HG03558 (cell line): ENCODE measurements at regions not wholly inside any gene's neighbourhood (a gene's known extent, or its start where the extent isn't known, plus 50 kb on each side); places are given as distances from the start of the nearest gene placed in this dataset.
"Not testable (repeated sequence)": the region's sequence is repeated elsewhere in the genome, so short reads cannot be mapped to it uniquely, and the experiment has no call there.

Experiments
- ATAC-seq: cut with Tn5 transposase; IDR thresholded peaks from one replicate; pipeline ENCODE4 v1.9.1; 2021; ENCODE audit warnings: moderate number of reproducible peaks; ENCODE audit not compliant: unreplicated experiment; ENCODE audit errors: extremely low read depth

DNA sequence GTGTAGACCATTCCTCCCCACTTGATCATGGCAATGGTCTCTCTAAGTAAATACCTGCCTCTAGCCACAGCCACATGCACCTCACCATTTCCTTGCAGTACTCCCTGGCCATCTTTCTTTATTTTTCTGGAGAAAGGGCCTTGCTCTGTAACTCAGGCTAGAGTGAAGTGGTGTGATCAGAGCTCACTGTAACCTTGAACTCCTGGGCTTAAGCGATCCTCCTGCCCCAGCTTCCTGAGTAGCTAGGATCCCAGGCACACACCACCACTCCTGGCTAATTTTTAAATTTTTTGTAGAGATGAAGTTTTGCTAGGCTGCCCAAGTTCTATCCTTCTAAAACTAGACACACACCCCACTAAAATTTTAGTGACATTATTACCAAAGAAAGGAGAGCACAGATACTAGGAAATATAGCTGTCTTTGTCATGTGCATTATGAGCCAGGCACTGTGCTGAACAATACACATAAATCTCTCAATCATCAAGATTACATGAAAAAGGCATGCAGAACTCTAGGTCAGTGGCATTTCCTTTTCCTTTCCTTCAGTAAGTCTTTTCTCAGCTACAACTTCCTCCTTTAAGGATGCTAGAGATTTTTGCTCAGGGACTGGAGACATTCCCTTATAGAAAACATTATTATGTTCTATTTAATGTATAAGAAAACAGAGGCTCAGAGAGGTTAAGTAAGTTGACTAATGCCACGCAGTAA, 95.0 kb upstream of the SERBP1 start:
- no peak for ATAC-seq

DNA sequence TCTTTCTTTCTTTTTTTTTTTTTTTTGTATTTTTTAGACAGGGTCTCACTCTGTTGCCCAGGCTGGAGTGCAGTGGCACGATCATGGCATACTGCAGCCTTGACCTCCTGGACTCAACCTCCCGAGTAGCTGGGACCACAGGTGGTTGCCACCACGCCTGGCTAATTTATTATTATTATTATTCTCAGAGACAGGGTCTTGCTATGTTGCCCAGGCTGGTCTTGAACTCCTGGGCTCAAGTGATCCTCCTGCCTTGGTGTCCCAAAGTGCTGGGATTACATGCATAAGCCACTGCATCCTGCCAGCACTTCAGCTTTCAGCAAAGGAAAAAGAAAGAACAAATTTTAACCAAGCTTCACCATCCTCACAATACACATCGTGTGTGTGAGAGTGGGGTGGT, 97.9 kb upstream of the SERBP1 start:
- no peak for ATAC-seq

DNA sequence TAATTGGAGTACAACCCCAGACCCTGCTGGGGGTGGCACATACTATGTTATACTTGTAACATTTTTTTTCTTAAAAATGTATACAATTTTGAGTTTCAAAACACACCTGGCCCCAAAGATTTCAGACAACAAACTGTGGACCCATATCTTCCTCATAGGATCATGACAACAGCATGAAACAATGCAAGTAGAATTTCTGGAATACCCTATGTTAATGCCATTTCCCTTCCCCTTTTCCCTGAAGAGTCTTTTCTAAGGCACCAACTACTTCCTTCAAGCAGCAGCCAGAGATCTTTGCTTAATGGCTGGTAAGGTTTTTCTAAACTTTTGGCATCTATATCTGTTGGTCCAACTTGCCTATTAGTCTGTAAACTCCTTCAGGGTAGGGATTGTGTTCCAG, 99.9 kb upstream of the SERBP1 start:
- no peak for ATAC-seq

DNA sequence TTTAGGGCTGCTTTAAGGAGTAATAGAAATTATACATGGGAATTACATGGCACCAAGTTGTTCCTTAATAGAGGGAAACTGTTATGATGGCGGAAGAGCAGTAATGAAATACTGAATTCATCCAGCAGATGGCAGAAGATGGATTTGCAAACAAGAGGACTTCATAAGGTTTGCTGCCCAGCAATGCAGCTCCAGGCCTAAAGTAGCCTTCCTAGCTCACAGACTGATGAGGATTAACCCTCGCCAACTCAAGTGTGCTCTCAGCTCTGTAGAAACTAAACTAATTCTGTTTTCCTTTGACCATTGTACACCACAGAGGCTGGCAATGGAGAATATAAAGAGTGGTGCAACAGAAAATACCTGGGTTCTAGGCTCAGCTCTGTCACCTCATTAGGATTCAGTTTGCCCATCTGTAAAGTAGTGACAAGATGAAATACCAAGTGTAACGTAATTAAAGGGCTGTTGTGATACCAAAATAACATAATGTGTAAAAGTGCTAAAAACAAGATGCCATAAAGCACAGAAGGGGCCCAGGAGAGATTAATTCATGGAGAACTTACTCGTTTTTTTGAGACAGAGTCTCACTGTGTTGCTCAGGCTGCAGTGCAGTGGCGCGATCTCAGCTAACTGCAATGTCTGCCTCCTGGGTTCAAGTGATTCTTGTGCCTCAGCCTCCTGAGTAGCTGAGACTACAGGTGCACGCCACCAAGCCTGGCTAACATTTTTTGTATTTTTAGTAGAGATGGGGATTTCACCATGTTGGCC, 102.4 kb upstream of the SERBP1 start:
- no peak for ATAC-seq

DNA sequence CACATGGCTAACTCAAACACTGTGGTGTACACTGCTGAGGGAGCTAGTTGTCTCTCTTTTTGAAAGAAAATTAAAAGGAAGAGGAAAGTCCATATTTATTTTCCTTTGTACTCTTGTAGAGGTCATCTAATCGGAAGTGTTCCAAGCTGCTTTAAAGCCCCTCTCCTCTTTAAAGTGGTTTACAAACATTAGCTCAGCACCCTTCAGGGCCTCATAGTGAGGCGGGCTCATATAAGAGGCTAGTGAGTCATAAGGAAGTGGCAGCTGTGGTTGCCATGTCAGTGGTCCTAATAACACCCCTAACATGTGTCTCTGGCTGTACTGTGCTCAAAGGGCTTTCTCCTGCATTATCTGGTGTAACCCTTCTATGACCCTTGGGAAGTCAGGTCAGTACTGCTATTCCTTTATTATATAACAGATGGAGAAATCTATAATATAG, 104.4 kb upstream of the SERBP1 start:
- ATAC-seq = no peak

DNA sequence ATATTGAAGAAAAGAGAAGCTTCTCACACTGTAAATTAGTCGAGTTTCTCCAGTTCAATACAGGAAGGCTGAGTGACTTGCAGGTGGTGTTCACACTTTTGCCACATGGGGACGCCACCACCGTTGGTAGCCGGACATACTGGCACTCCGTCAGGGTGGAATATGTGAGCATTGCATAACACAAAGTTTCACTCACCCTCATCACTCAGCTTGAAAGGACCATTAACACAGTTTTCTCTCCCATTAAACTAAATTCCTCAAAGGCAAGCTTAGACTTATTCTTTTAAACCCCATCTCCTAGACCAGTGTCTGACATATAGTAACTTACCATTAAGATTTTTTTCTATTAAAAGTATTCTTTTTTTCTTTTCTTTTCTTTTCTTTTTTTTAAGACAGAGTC, 105.3 kb upstream of the SERBP1 start:
- ATAC-seq = no peak

DNA sequence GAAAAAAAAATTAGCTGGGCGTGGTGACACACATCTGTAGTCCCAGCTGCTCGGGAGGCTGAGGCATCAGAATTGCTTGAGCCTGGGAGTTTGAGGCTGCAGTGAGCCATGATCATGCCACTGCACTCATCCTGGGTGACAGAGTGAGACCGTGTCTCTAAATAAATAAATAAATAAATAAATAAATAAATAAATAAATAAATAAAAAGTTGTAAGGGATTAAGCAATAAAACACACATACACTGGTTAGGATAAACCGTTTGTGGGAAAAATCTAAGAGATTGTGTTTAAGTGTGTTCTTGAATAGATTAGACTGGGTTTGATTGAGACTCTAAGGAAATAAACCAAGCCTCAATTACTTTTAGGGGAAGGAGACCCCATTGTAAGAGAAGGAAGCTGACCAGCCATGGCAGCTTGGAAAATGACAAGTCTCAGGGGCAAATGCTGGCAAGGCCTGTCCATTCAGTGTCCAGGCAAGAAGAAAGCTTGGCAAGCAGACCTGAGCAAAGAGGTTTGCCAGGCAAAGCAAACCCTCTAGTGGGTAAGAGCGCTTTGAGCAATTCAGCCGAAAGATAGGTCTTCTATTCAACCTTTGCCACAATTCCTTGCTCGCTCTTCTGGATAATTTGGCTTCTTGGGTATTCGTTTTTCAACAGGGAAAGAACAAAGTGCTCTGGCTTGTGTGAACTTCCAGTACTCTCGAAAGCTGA, 106.9 kb upstream of the SERBP1 start:
- no peak for ATAC-seq

DNA sequence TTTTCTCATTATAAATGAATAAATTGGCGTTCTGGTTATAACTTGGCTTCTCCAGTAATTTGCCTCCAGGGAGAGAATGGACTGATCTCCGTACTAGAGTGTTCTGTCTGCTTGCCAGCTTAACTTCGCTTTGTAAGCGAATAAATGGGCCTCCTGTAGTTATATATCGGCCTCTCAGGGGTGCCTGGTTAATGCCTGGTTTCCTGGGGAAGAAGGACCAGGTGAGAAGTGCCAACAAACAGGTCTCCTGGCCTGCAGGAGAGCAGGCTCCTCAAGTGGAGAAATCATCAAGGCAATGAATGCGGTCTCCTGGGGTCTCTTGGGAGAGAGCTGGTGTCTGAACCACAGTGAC, 107.4 kb upstream of the SERBP1 start:
- no peak for ATAC-seq

DNA sequence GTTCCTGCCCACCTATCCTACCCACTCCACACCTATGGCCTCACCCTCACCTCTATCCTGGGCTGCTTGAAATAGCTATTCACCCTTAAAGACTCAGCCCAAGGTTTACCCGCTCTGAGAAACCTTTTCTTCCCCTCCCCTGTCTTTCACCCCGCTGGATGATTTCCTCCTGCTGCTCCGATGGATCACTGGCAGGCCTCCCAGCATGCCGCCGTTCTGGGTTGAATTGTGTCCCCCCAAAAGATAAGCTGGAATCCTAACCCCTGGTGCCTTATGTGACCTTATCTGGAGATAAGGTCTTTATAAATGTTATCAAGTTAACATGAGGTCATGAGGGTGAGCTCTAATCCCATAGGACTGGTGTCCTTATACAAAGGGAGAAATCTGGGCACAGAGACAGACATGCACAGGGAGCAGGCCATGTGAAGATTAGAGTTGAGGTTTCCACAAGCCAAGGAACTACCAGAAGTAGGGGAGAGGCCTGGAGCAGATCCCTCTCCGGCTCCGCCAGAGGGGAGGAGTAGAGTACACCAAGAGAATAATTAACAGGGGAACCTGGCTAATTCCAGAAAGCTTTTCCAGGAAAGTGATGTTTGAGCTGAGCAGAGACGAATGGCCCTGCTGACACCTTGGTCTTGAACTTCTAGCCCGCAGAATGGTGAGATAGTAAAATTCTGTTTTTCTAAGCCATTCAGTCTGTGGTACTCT, 110.0 kb upstream of the SERBP1 start:
- no peak for ATAC-seq

DNA sequence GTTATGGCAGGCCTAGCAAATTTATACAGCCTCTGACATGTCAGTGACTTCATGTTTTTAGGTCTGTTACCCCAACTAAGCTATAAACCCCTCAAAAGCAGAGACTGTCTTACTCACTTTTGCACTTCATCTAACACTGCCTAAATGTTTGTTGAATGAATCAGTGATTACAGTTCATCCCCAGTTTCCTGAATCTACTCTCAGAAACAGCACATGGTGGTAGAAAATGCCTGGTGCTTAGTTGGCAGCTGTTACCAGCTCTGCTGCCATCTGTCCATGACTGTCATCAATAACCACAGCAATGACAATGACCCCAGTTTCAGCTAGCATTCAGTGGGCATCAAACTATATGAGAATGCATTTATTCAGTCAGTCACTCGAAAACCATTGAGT, 110.5 kb upstream of the SERBP1 start:
- no peak for ATAC-seq

DNA sequence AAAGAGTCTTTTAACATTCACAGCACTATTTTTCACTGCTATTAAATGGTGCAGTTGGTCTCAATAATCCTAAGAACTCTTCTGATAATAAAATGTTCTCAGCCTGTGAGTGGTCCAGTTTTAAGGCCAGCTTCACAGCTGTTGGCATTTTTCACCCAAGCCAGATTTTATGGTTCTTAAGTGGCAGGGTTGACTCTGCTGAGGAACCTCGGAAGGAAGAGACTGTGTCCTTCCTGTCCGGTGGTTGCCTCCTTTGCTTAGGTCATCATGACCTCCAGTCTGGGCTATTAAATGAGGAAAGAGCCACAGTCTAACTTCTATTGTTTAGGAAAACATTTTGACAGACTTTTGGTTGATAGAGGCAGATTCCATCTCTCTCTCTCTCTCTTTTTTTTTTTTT, 112.5 kb upstream of the SERBP1 start:
- no peak for ATAC-seq

DNA sequence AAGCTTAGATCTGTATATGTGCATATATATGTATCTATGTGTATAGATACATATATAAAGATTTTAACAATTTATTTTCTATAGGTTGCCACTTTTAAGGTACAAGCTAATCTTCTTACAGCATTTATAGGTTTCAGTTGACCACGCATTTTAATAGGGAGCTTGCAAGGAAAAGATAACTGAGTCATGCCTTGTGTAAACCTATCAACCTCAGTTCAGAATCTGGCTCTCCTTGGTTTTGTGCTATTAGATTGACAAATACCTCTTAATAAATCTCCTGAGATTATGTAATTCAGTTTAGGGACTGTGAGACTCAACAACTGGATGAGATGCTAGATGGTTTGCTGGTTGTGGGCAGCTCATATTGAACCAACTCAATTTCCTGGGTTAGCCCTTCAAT, 114.7 kb upstream of the SERBP1 start:
- ATAC-seq = no peak

DNA sequence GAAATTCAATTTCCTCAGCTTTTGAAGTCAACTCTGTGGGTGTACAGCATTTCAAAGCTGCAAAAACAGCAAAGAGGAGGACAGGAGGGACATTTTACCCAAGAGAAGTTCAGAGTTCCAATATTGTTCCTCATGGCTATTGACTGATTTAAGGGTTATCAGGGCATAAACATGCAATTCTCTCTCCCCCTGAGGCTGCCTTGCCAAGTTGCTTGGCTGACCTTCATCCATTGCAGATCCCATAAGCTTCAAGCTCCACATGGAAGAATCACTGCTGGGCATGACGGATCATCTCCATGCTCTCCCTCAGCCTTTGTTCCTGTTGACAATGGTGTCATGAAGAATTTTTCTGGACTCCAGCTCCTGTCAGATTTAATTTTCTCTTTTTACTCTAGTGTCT, 115.2 kb upstream of the SERBP1 start:
- ATAC-seq = no peak

DNA sequence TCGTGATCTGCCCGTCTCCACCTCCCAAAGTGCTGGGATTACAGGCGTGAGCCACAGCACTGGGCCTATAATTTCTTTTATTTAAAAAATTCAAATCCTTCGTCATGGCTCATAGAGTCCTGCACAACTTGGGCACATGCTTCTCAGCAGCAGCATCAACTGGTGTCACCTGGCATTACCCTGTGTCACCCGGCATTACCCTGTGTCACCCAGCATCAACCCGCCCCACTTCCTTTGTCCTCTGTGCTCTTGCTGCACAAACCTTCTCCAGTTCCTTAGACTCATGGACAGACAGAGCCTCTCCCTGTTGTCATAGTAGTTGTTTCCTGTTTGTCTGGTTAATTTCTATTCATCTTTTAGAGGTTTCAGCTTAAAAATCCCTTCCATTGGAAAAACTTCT, 121.2 kb upstream of the SERBP1 start:
- no peak for ATAC-seq

DNA sequence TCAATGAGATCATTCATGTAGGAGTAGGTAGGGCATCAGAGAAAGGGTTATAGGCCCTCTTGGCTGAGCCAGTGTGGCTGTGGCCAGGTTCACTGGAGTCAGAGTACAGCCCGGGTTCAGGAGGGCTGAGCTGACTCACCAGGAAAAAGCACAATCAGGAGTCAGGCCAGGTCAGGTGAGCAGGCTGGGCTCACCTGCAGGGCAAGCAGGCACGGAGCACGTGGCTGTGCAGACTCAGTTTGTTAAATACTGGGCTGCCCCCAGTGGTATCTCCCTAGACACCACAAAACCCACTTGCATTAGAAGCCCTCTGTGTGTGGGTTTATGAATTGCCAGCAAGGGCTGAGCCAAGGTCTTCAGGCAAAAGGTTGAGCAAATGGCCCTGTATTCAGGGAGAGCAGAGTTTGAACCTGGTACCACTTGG, 122.1 kb upstream of the SERBP1 start:
- ATAC-seq = no peak

DNA sequence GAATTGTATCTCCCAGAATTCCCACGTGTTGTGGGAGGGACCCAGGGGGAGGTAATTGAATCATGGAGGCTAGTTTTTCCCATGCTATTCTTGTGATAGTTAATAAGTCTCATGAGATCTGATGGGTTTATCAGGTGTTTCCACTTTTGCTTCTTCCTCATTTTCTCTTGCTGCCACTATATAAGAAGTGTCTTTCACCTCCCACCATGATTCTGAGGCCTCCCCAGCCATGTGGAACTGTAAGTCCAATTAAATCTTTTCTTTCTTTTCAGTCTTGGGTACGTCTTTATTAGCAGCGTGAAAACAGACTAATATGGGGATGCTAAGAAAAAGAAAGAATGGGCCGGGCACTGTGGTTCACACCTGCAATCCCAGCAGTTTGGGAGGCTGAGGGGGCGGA, 124.0 kb upstream of the SERBP1 start:
- not testable (repeated sequence) for ATAC-seq

DNA sequence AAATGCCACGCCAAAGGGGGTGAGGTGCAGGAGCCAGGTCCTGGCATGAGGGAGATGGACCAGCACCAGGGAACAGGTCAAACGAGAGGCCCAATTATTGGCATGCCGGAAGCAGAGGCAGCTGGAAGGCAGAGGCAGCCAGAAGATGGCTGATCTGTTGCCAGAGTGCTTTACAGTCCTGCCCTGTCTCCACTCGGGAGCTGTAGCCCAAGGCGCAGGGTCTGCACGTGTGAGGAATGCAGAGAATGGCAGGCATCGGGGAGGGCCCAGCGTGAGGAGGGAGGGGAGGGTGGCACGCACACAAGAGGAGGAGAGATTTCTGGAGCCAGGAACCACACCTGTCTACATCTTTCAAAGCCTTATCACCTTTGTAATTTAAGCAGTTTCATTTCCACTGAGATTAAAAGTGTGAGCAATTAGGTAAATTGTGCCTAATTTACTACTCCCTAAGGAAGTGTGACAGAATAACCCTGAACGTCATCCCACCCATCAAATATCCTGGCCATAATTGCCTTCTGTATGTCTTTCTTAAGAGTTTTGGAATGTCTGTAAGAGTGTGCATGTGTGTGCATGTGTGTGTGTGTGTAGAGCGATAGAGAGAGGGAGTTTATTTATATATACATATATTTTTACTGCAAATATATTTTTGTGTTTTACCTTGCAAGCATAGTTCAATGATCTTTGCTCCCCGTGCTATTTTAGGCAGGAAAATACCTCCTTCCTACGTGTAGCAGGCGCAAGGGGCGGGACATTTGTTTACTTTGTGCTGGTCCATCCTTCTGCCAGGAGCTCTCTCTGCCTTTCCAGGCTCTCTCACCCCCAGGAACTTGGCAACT, 125.5 kb upstream of the SERBP1 start:
- no peak for ATAC-seq

DNA sequence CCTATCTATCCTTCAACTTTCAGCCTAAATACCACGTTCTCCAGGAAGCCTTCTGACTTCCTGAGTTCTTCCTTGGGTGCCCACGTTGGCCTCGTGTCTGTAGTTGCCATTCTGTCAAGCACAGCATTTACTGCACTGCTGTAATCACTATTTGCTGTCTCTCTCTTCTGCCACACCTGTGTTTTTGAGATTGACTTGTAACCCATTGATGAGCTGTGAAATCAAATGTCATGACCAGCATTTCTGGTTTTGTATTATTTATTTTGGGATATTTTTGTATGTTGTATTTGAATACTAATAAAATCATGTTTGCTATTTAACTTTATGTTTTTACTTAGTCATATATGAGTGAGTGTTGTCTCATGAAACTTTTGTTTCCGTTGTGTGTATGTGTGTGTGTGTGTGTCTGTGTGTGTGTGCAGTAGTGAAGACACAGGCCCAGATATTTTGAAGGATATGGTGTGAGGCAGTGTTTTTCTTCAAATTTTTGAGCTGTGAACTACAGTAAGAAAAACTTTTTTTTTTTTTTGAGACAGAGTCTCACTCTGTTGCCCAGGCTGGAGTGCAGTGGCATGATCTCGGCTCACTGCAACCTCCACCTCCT, 126.2 kb upstream of the SERBP1 start:
- ATAC-seq = no peak

DNA sequence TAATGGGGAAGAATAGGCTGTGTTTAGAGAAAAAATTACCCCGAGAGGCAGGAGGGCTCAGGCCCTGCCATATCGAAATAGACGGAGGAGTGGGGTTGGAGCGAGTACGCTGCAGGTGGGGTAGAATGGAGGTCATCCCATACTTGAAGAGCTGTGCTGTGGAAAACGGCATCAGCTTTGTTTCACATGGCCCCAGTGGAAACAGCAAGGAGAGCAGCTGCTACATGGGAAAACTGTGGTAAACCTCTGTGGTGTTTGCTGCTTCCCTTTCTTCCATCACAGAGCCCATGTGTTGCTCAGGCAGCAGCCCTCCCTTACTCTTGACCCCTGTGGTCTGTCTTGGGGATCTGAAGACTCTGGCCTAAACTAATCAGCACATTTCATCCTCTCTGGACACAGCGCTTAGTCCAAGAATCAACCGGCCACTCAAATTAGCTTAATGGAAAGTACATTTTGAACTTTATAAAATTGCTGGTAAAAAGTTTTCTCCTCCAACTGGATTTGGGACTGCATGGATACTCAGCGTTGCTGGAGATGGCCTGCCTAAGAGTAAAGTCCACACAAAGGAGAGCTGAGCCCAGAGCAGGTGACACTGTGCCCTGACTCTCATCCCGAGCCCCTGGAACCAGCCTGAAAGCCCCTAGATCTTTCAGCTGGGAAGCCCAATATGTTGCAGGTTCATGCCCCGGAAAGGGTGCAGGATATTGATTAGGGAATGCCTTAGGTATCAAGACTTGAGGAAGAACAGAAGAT, 127.1 kb upstream of the GADD45A start:
- ATAC-seq = no peak
